ENCODE measurements at regions not wholly inside any gene's neighbourhood (a gene's known extent, or its start where the extent isn't known, plus 50 kb on each side); places are given as distances from the start of the nearest gene placed in this dataset.

- no peak for DNase-seq
Observed at GRCh38 chr18:55819448-55819847, 231.5 kb upstream of the TCF4 start.

GRCh38 chr18:55818284-55818683 lies 230.3 kb upstream of the TCF4 start:
- no peak for DNase-seq

- DNase-seq = no peak
Observed at GRCh38 chr18:55811925-55812324, 223.9 kb upstream of the TCF4 start.

- DNase-seq = no peak
Observed at GRCh38 chr18:55805666-55806065, 217.7 kb upstream of the TCF4 start.

- no peak for DNase-seq
Observed at GRCh38 chr18:55795101-55795669, 207.2 kb upstream of the TCF4 start.

- DNase-seq = no peak
Observed at GRCh38 chr18:55794288-55795052, 206.5 kb upstream of the TCF4 start.

- no peak for DNase-seq
Observed at GRCh38 chr18:55790296-55790695, 202.3 kb upstream of the TCF4 start.

- no peak for DNase-seq
Observed at GRCh38 chr18:55787536-55788073, 199.6 kb upstream of the TCF4 start.

GRCh38 chr18:55786651-55787272 lies 198.8 kb upstream of the TCF4 start:
- DNase-seq = no peak

- DNase-seq = no peak
Observed at GRCh38 chr18:55783921-55784320, 195.9 kb upstream of the TCF4 start.

GRCh38 chr18:55781481-55781957 lies 193.5 kb upstream of the TCF4 start:
- peak; percentile 59 for DNase-seq

- no peak for DNase-seq
Observed at GRCh38 chr18:55780586-55781071, 192.6 kb upstream of the TCF4 start.

- DNase-seq = peak; percentile 16
Observed at GRCh38 chr18:55779691-55780585, 191.9 kb upstream of the TCF4 start.

GRCh38 chr18:55778788-55779690 lies 191.0 kb upstream of the TCF4 start:
- DNase-seq = no peak

- no peak for DNase-seq
Observed at GRCh38 chr18:55777666-55778304, 189.8 kb upstream of the TCF4 start.

- no peak for DNase-seq
Observed at GRCh38 chr18:55775972-55776371, 188.0 kb upstream of the TCF4 start.

- no peak for DNase-seq
Observed at GRCh38 chr18:55774505-55774904, 186.5 kb upstream of the TCF4 start.

GRCh38 chr18:55768255-55768654 lies 180.3 kb upstream of the TCF4 start:
- no peak for DNase-seq

GRCh38 chr18:55764386-55764785 lies 176.4 kb upstream of the TCF4 start:
- no peak for DNase-seq

GRCh38 chr18:55763805-55764204 lies 175.8 kb upstream of the TCF4 start:
- DNase-seq = no peak

GRCh38 chr18:55763298-55763697 lies 175.3 kb upstream of the TCF4 start:
- DNase-seq = no peak

Measured in NCI-H2107 (cell line).